Loucy (cell line): ENCODE measurements at regions not wholly inside any gene's neighbourhood (a gene's known extent, or its start where the extent isn't known, plus 50 kb on each side); places are given as distances from the start of the nearest gene placed in this dataset.

Source experiments
- H2AFZ ChIP-seq: fragments of 200-600 bp; sonication (generic); 2 replicates; pipeline ENCODE4 v1.6.0; 2016; ENCODE audit warnings: antibody characterized with exemption, mild to moderate bottlenecking, low read length, moderate library complexity
- H3F3A ChIP-seq: fragments of 200-600 bp; 2 replicates; pipeline ENCODE4 v1.6.0; 2016; ENCODE audit warnings: antibody characterized with exemption, low read depth, mild to moderate bottlenecking
- H3K27me3 ChIP-seq: fragments of 200-600 bp; sonication (generic); 2 replicates; pipeline ENCODE4 v1.6.1; 2014; ENCODE audit warnings: low read length, mild to moderate bottlenecking; ENCODE audit not compliant: insufficient read depth, poor library complexity, severe bottlenecking
- H3K36me3 ChIP-seq: fragments of 200-600 bp; sonication (generic); 2 replicates; pipeline ENCODE4 v1.6.1; 2016; ENCODE audit warnings: low read length; ENCODE audit not compliant: insufficient read depth
- H3K4me1 ChIP-seq: fragments of 200-600 bp; sonication (generic); 2 replicates; pipeline ENCODE4 v1.5.1; 2014; ENCODE audit warnings: low read length, mild to moderate bottlenecking; ENCODE audit not compliant: insufficient read depth, poor library complexity, severe bottlenecking
- H3K4me2 ChIP-seq: fragments of 200-600 bp; sonication (generic); 2 replicates; pipeline ENCODE4 v1.6.0; 2014; ENCODE audit warnings: antibody characterized with exemption, low read length, low read depth, mild to moderate bottlenecking; ENCODE audit not compliant: poor library complexity, severe bottlenecking
- H3K4me3 ChIP-seq: fragments of 200-600 bp; sonication (generic); 2 replicates; pipeline ENCODE4 v1.5.1; 2014; ENCODE audit warnings: low read length, mild to moderate bottlenecking, mixed read lengths; ENCODE audit not compliant: poor library complexity, severe bottlenecking
- H3K79me2 ChIP-seq: fragments of 200-600 bp; sonication (generic); 2 replicates; pipeline ENCODE4 v1.6.1; 2014; ENCODE audit warnings: low read length; ENCODE audit not compliant: insufficient read depth
- H3K9ac ChIP-seq: fragments of 200-600 bp; sonication (generic); 2 replicates; pipeline ENCODE4 v1.6.0; 2014; ENCODE audit warnings: mild to moderate bottlenecking, low read depth, low read length, moderate library complexity; ENCODE audit not compliant: poor library complexity, severe bottlenecking
- H3K9me2 ChIP-seq: fragments of 200-600 bp; sonication (generic); replicated peaks from 2 replicates; pipeline ENCODE4 v1.6.1; 2016; ENCODE audit warnings: low read depth, low read length, mixed read lengths
- H3K9me3 ChIP-seq: fragments of 200-600 bp; sonication (generic); 2 replicates; pipeline ENCODE4 v1.6.1; 2014; ENCODE audit warnings: mild to moderate bottlenecking, antibody characterized with exemption, low read length, low read depth; ENCODE audit not compliant: insufficient read depth
- H4K20me1 ChIP-seq: fragments of 200-600 bp; sonication (generic); 2 replicates; pipeline ENCODE4 v1.6.0; 2014; ENCODE audit warnings: antibody characterized with exemption, low read length, mild to moderate bottlenecking; ENCODE audit not compliant: insufficient read depth, poor library complexity, severe bottlenecking
- EZH2phosphoT487 ChIP-seq: fragments of 200-600 bp; IDR thresholded peaks from 2 replicates; pipeline ENCODE4 v1.6.1; 2018; ENCODE audit warnings: antibody characterized with exemption, mild to moderate bottlenecking, moderate library complexity, borderline replicate concordance
- TF ChIP-seq, protein P1 (sequence below): fragments of 200-600 bp; sonication (generic); conservative IDR thresholded peaks from 2 replicates; pipeline ENCODE4 v1.5.1; 2014; ENCODE audit warnings: mild to moderate bottlenecking, antibody characterized with exemption, low read length

DNA sequence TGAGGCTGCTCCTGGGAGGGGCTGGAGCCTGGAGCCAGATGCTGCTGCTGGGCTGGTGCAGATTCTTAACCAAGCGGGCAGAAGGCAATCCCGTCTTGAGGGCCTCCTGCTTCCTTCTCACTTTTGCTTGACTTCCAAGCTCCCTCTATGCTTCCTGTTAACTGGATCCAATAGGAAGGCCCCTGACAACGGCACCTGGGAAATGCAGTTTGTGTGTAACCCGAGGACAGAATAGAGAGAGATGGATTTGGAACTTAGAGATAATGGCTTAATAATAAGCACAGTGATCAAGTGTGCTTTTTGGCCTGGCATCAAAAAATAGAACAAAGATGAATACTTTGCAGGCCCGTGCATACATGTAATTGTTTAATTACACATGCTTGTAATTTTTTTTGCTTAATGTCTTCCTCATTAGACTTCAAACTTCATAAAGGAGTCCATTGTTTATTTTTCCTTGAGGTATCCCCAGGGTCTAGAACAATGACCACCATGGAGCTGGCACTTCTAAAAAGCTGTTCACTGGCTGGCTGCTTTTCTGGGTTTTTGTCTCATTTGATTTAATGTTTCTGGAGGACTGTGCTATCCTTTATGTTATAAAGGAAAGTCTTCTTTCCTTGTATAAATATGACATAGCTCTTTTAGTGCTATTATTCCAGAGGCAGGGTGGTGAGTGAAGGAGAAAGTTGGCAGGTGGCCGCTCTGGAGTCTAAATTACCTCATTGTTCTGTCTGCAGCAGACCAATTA lies 63.3 kb upstream of the MITF start:
- no peaks in the 10 kb centered on the region for H3F3A ChIP-seq
- no peaks in the 10 kb centered on the region for H3K9me3 ChIP-seq
- no peaks in the 10 kb centered on the region for H3K79me2 ChIP-seq
- no peak overlapping the region for H3K9ac ChIP-seq
- no peaks in the 10 kb centered on the region for H3K4me1 ChIP-seq
- no peaks in the 10 kb centered on the region for H3K36me3 ChIP-seq
- H3K27me3 ChIP-seq = no peaks in the 10 kb centered on the region
- TF ChIP-seq, protein P1, sequence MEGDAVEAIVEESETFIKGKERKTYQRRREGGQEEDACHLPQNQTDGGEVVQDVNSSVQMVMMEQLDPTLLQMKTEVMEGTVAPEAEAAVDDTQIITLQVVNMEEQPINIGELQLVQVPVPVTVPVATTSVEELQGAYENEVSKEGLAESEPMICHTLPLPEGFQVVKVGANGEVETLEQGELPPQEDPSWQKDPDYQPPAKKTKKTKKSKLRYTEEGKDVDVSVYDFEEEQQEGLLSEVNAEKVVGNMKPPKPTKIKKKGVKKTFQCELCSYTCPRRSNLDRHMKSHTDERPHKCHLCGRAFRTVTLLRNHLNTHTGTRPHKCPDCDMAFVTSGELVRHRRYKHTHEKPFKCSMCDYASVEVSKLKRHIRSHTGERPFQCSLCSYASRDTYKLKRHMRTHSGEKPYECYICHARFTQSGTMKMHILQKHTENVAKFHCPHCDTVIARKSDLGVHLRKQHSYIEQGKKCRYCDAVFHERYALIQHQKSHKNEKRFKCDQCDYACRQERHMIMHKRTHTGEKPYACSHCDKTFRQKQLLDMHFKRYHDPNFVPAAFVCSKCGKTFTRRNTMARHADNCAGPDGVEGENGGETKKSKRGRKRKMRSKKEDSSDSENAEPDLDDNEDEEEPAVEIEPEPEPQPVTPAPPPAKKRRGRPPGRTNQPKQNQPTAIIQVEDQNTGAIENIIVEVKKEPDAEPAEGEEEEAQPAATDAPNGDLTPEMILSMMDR = no peak
- TF ChIP-seq EZH2phosphoT487 = no peak
- no peak overlapping the region for H3K4me3 ChIP-seq
- H3K9me2 ChIP-seq = no peaks in the 10 kb centered on the region
- H3K4me2 ChIP-seq = no peak overlapping the region
- H2AFZ ChIP-seq = no peak overlapping the region
- no peaks in the 10 kb centered on the region for H4K20me1 ChIP-seq

DNA sequence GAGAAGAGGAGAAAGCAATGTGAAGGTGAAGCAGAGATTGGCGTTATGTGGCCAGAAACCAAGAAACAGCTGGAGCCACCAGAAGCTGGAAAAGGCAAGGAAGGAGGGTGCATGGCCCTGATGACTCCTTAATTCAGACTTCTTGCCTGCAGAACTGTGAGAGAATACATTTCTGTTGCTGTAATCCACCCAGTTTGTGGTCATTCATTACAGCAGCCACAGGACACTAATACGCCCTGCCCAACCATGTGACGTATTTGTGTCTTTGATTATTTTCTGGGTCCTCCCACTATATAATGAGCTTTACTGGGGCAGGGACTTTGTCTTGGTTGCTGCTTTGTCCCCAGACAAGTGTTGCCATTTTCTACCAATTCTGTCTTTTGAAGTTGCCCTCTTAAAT lies 64.5 kb upstream of the MITF start:
- no peaks in the 10 kb centered on the region for H4K20me1 ChIP-seq
- H3K4me2 ChIP-seq = no peak overlapping the region
- H3K4me3 ChIP-seq = no peak overlapping the region
- no peaks in the 10 kb centered on the region for H3K9me2 ChIP-seq
- H2AFZ ChIP-seq = no peak overlapping the region
- no peaks in the 10 kb centered on the region for H3F3A ChIP-seq
- H3K9me3 ChIP-seq = no peaks in the 10 kb centered on the region
- H3K4me1 ChIP-seq = no peaks in the 10 kb centered on the region
- H3K79me2 ChIP-seq = no peaks in the 10 kb centered on the region
- TF ChIP-seq, protein P1 = no peak
- TF ChIP-seq EZH2phosphoT487 = no peak
- H3K9ac ChIP-seq = no peak overlapping the region
- no peaks in the 10 kb centered on the region for H3K27me3 ChIP-seq
- H3K36me3 ChIP-seq = no peaks in the 10 kb centered on the region

DNA sequence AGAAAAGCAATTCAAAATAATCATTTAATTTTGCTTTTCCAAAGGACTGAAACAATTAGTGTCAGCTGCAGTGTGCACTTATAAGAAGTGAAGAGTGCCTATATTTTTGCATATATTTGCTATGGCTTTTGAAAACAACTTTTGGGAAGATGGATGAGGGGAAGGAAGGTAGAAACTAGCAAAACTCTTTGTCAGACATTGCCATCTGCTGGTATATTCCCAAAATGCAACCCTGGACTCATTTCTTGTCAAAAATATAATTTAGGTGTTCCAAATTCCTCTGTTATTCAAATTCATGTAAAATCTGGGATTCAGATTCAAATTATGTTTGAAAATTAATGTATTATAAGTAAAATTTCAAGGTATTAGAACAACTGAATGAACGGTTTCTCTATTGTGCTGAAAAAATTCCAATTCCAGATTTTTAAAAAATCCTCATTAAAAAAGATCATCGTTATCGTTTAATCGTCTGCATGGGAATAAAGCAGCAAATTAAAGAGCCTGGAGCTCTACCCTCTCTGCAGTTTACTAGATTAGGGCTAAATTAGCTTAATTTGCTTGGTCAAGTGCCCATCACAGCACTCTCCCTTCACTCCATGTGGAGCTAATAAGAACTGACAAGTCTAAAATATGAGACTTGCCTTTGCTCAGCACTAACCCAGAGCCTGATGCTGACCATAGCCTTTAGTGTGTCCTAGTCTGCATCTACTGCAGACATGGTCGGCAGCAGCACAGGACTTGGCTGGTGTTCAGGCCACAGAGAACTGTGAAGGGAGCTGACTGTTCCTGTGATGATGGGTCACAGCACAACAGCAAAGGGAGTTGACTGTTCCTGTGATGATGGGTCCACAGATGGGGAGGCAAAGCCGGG lies 67.9 kb upstream of the MITF start:
- H3K4me1 ChIP-seq = no peaks in the 10 kb centered on the region
- no peaks in the 10 kb centered on the region for H3F3A ChIP-seq
- no peaks in the 10 kb centered on the region for H3K36me3 ChIP-seq
- no peaks in the 10 kb centered on the region for H3K9me2 ChIP-seq
- H2AFZ ChIP-seq = no peak overlapping the region
- no peaks in the 10 kb centered on the region for H3K27me3 ChIP-seq
- H4K20me1 ChIP-seq = no peaks in the 10 kb centered on the region
- no peak overlapping the region for H3K4me2 ChIP-seq
- H3K79me2 ChIP-seq = no peaks in the 10 kb centered on the region
- no peak overlapping the region for H3K4me3 ChIP-seq
- no peak overlapping the region for H3K9ac ChIP-seq
- no peaks in the 10 kb centered on the region for H3K9me3 ChIP-seq
- TF ChIP-seq, protein P1 = peak; percentile 78
- no peak for TF ChIP-seq EZH2phosphoT487
